Bone marrow (tissue), 2 donors: ENCODE measurements at regions not wholly inside any gene's neighbourhood (a gene's known extent, or its start where the extent isn't known, plus 50 kb on each side); places are given as distances from the start of the nearest gene placed in this dataset.

Experiments
- DNase-seq, 2 donors: peaks; one replicate each; lab custom pipeline; 2025; lab: John Stamatoyannopoulos, UW

DNA sequence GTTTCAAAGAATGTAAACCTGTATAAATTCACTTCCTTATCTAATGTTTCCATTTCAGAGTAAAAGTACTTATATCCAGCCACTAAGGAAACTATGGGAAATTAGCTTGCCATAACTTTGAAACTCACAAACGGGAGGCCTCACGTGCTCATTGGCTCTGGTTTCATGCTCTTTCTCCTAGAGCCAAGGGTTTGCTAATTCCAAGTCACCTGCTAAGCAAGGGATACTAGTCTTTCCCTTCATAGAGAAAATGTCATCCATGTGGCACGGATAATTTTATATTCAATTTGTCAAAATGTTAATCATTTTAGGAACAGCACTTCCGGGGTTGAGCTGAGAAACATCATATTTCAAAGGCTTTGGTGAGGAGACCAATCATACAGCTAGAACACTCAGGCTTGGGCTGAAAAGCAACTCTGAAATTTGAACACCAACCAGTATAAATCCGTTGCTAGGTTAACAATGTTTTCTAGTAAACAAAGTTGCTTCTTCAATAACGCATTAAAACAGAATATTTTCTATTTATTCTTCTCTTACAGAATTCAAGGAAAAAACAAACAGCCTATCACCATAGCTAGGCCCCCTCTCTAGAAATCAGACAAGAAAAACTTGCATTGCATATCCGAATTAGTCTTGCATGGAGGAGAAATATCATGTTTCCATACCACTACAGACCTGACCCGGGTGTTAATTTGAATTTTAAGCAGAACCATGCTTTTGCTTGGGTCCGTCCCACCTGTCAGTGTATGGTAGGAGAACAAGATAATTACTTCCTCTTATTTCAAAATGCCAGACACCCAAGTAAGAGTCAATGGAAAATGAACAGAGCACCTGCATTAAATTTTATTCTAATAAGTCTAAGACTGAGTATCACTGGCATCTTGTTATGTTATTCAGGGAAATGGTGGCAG is 196.1 kb upstream of the ESRRG start:
- no peak for DNase-seq

DNA sequence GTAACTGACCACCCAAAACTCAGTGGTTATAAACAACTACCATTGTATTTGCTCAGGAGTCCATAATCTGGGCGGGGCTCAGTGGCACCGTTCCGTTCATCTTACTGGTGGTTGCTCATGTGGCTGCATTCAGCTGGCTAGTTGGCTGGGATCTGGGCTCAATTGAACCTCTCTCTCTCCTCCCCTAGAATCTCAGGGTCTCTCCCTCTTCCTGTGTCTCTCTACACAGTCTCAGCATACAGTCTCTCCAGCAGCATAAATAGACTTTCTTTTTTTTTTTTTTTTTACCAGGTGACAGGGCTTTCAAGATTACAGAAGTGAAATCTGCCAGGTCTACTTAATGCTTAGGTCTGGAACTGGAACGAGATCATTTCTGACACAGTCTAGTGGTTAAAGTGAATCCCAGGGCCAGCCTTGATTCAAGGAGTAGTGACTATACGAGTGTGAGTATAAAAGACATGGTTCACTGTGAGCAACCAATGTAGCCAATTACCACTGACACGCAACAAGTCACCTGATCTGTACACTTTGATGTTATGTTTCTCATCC is 193.7 kb upstream of the ESRRG start:
- DNase-seq: no peak

- no peak for DNase-seq
Observed at GRCh38 chr1:216914974-216915373, 191.7 kb upstream of the ESRRG start.

GRCh38 chr1:216913976-216914375 is 190.7 kb upstream of the ESRRG start:
- no peak for DNase-seq

DNA sequence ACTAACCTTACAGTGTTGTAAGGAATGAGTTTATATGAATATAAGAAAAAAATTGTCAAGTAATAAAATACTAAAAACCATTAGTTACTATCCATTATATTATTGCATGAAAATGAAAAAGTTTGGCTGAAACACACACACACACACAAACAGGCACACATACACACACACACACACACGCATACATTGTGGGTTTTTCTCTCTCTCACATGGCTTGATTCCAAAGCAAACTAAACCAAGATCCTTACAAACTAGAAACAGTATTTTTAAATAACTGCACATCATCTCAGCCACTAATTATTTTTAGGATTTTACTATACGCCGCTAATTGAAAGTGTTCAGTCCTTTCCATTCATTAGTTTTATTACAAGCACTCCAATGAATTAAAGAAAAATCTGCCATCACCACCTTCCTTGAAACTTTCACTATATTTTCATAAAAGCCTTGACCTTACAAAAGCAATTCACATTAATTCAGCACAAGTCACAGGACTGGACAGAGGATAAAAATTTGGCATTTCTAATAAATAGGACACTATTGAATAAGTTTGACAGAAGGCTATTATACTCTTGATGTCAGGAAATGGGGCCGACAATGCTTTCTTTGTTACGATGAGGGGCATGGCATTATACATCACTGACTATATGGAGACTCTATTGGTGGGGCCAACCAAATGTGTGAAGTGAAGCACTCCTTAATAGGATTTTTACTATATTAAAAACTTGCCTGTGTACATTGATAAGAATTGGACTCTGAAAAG is 187.0 kb upstream of the ESRRG start:
- no peak for DNase-seq

DNA sequence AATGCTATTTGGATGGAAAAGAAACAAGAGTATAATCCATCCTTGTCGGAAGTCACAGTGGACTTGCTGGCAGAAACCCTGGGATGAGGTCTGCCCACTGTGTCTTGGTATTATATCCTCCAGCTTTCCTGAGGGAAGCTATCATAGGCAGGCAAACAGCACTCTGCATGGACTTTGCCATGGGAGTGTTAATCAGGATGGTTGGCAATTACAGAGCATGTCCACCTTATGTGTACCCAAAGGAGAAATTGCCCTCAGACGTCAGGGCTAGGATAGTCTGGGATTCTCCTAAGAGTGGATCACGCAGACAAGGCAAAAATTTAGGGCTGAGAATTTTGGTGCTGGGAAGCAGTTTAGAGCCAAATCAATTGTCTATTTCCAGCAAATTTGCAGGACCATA is 184.9 kb upstream of the ESRRG start:
- DNase-seq: no peak

- DNase-seq: no peak
Observed at GRCh38 chr1:216907100-216907499, 183.9 kb upstream of the ESRRG start.

GRCh38 chr1:216905781-216906180 is 182.6 kb upstream of the ESRRG start:
- no peak for DNase-seq

- DNase-seq: no peak
Observed at GRCh38 chr1:216905137-216905536, 181.9 kb upstream of the ESRRG start.

DNA sequence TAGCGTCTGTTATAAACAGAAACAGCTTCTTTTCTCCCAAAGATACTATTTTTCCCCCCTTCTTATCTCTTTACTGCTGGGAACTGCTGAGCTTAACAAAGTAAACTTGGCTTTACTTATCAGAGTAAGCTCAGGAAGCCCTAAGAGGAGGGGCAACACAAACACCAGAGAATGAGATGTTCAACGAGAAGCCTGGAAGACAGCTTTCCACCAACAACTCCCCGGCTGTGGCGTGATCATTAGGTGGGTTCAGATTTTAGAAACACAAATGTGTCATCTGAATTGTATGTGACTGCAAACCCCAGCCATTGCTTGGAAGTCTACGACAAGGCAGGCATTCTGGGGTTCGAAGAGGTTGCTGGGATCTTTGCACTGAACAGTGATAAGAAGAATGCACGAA is 181.2 kb upstream of the ESRRG start:
- DNase-seq: no peak

- no peak for DNase-seq
Observed at GRCh38 chr1:216903382-216903740, 180.1 kb upstream of the ESRRG start.

DNA sequence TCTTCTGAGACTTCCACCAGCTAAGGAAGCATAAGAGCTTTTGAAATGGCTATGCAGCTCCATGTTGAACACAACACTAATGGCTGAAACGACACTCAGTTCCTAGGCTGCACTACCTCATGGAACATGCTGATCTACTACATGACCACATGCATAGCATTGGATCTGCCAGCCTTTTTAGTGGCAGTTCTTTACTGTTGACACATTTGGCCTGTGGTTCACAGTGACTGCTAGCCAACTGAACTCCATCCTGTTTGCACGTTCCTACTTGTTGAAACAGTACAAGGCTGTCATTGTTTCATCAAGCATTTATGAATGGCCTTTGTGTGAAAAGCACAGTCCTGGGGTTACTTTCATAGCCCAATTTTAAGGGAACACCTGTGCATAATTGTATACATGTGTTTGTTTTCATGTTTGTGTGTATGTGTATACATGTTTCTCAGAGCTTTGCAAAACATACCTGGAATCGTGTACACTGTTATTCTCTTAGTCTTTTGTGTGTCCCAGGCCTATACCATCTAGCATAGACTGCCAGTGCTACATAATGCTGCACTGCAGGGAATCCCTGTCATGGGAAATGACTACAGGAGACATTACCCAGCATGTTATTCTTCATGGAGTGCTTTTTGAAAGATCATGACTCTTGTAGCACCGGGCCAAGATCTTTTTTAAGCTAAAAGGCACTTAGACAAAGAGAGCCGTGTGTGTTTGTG is 179.6 kb upstream of the ESRRG start:
- no peak for DNase-seq

GRCh38 chr1:216900116-216900620 is 176.9 kb upstream of the ESRRG start:
- DNase-seq: no peak

- DNase-seq: no peak
Observed at GRCh38 chr1:216898801-216899200, 175.6 kb upstream of the ESRRG start.

- no peak for DNase-seq
Observed at GRCh38 chr1:216896146-216896545, 172.9 kb upstream of the ESRRG start.

- DNase-seq: no peak
Observed at GRCh38 chr1:216894494-216894893, 171.3 kb upstream of the ESRRG start.

DNA sequence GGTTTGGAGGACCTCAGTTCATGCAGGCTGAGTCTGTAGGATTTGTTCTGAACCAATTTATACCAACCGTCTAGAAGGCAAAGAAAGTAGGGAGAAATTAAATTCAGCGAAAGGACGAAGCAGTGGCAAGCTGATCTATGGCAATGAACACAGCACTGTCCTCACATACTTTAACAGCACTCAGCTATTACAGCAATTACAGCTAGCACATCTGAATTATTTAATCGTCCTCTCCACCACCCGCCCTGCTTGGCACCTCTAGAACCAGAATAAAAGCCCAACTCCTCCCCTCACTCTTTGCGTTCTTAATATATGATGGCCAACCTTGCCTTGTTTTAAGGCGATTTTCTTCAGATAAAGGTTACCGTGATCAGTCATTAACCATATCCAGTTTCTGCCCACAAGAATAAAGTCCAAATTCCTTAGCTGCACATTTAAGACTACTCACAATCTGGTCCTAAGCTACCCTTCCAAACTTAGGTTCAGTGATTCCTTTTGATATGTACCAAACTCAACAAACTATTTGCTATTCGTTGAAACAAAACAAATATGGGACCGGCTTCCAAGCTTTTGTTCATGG is 169.4 kb upstream of the ESRRG start:
- no peak for DNase-seq

GRCh38 chr1:216890871-216891270 is 167.6 kb upstream of the ESRRG start:
- no peak for DNase-seq

DNA sequence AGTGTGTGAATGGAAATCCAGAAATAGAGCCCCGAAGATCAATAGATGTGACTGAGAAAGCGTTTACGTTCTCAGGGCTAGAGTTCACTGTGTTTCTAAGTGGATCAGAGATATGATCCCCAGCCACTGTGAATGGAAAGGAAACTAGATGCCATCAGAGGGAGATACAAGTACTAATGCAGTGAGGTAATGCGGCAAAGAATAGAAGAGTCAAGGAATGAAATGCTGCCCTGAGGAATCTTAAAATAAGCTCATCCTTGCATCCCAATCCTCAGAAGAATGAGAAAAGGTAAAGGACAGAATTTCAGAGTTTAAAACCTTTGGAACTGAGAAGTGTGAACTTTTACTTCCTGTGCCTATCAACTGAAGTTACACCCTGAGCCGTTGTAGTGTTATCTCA is 165.5 kb upstream of the ESRRG start:
- DNase-seq: no peak

DNA sequence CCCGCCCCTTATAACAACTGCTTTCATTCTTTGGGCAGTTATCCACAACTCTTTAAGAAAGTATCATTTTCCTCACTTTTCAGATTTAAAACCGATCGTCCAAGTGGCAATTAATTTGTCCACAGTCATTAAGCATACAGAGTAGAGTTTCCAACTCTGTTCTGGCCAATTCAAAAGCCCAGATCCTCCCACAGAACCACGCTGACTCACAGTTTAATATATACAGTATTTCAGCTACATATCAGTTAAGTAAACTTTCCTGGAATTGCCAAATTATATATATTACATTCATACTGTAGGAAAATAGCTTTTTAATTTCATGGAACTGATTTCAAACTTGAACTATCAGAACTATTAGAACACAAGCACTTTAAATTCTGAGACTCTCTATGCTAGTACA is 163.8 kb upstream of the ESRRG start:
- no peak for DNase-seq

GRCh38 chr1:216884614-216885229 is 161.5 kb upstream of the ESRRG start:
- no peak for DNase-seq
